GM23338 (cell line): ENCODE measurements at regions not wholly inside any gene's neighbourhood (a gene's known extent, or its start where the extent isn't known, plus 50 kb on each side); places are given as distances from the start of the nearest gene placed in this dataset.

ENCODE experiments used
- CREB1 ChIP-seq: fragments of 250-450 bp; sonication (Bioruptor Pico); IDR thresholded peaks from 2 replicates; pipeline ENCODE4 v1.5.0; 2020; ENCODE audit warnings: low read depth, mild to moderate bottlenecking, moderate library complexity
- CTCF ChIP-seq, 2 experiments: fragments of 200-600 bp in 1 of 2; sonication (generic) in 1 of 2; conservative IDR thresholded peaks; 2 replicates each; pipeline versions ENCODE4 v1.5.1 to v1.6.1; 2016 to 2017; ENCODE audit warnings: antibody characterized with exemption in 2 of 2, low read depth in 2 of 2, mild to moderate bottlenecking in 2 of 2, moderate library complexity in 1 of 2
- EZH2 ChIP-seq: fragments of 200-600 bp; sonication (generic); IDR thresholded peaks from one replicate; pipeline ENCODE4 v1.8.0; 2017; ENCODE audit warnings: antibody characterized with exemption, mild to moderate bottlenecking, low read depth; ENCODE audit not compliant: unreplicated experiment
- EZH2phosphoT487 ChIP-seq: fragments of 200-600 bp; sonication (generic); IDR thresholded peaks from one replicate; pipeline ENCODE4 v1.8.1; 2018; ENCODE audit warnings: antibody characterized with exemption; ENCODE audit not compliant: unreplicated experiment
- JUNB ChIP-seq: IDR thresholded peaks from one replicate; pipeline ENCODE4 v1.6.1; 2016; ENCODE audit warnings: antibody characterized with exemption; ENCODE audit not compliant: unreplicated experiment
- POLR2AphosphoS5 ChIP-seq: IDR thresholded peaks from 2 replicates; pipeline ENCODE4 v1.6.1; 2016; ENCODE audit warnings: antibody characterized with exemption, low read depth
- REST ChIP-seq: IDR thresholded peaks from one replicate; pipeline ENCODE4 v1.6.1; 2018; ENCODE audit warnings: antibody characterized with exemption; ENCODE audit not compliant: unreplicated experiment
- STAT1 ChIP-seq: IDR thresholded peaks from one replicate; pipeline ENCODE4 v1.6.1; 2016; ENCODE audit warnings: antibody characterized with exemption; ENCODE audit not compliant: unreplicated experiment
- ZNF114 ChIP-seq: fragments of 250-450 bp; sonication (Bioruptor Pico); IDR thresholded peaks from 2 replicates; pipeline ENCODE4 v1.5.0; 2020; ENCODE audit warnings: mild to moderate bottlenecking, moderate library complexity

DNA sequence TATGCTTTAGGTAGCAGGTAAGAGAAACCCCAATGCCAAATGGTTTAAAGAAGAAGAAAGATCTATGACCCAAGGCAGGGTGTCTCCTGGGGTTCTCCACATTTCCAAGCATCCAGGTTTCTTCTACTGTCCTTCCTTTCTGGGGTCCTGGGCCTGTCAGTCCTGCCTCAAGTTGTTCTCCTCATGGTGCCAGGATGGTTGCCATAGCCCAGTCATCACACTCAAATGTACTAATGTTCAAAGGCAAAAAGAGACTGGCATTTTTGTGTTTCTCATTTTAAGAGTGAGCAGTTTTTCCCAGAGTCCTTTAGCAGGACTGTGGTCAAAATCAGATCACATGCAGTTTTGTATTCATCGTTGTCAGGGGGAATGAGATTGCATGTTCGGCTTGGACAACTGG lies 59.9 kb upstream of the BOD1 start:
- TF ChIP-seq EZH2phosphoT487 (no peak), REST (no peak), CTCF (conservative IDR thresholded peaks at IDR 0.05; ENCODE audit: low read depth in 2 of 2) (no peak), POLR2AphosphoS5 (no peak), CREB1 (CRISPR knock-in tag) (no peak), EZH2 (no peak), JUNB (no peak), ZNF114 (CRISPR knock-in tag) (no peak), STAT1 (no peak)
